Globus pallidus (tissue), 1 donor: ENCODE measurements at regions not wholly inside any gene's neighbourhood (a gene's known extent, or its start where the extent isn't known, plus 50 kb on each side); places are given as distances from the start of the nearest gene placed in this dataset.

Source experiments
- DNase-seq: peaks from one replicate; pipeline ENCODE4 v3.0.0-alpha.2; 2015; ENCODE audit warnings: low spot score

DNA sequence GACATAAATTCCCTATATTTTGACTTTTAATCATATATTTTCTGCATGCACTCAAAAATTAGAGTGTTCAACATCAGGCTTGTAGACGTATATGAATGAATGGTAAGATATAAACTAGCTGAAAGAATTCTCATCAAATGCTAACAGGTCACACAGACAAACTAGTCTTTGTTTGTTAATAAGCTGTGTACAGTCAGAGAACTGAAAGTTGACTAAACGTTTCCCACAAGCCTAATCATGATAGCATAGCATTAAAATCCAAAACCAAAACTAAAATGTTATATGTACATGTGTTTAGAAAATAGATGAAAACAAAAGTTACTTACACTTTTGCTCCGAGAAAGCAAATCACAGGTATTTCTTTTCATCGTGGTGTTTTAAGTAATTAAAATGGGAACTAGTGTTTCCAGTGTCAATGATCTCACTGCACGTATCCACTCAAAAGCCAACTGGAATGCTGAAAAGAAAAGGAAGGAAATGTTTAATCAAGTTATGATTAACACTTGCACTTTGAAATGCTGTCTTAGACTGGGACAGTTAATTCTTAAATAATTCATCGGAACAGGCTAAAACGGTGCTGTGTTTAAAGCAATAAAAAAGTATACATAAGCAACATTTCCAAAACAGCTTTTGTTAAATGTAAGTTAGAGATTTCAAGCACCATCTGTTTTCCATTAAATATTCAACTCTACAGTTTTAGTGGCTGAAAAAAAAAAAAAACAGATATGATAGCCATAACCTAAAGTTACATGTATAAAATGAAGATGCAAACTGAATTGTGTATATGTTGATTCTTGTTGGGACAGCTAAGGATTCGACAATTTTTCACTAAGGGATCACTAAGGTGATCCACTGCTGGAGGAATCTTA lies 291.9 kb upstream of the PDE4D start:
- DNase-seq = no peak

DNA sequence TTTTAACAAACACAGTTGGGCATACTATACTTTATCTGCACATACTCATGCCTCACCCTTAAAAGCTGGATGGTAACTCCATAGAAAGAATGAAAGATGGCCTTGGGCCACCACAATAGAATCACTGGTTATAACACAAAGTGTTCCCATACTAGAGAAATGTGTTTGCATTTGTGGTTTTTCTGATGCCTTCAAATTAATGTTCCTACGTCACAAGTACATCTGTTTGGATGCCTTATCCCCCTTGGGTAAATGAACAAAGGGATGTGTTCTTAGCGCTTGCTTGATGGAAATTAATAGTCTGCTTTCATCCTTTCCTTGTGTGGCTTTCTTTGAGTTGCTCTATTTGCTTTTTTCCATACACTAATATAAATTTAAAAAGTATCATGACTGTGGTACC lies 291.1 kb upstream of the PDE4D start:
- no peak for DNase-seq

DNA sequence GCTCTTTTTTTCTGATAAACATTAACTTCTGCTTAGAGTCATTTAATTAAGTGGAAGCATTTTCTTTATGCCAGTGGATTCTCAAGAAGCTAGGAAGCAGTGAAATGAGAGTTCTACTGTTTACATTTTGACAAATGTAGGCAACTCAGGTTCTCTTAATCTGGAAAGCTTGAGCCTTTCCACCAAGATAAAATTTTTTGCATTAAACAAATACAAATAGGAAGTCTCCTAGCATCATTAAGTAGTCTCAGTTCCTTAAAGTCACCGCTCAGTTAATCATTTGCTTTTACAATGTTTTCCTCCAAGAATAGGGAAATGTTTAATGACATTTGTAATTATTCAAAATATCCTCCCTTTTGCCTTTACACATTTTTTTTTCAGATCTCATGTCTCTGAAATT lies 290.4 kb upstream of the PDE4D start:
- DNase-seq = no peak

DNA sequence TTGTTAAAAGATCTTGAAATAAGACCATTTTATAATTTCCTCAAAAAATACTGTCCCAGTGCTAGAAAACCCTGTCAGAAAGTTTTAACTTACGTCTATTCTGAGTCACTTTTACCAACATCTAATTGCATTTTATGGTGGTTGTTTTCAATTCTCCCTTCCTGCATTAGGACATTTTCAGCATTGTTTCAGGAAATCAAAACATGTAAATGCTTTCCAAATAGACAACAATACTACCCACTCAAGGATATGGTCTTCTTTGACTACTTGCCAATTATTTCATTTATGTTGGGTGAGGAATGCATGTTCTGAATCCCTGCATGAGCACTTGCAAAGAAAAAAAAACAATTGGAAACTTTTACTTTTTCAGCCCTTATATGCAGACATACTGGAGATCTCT lies 284.6 kb upstream of the PDE4D start:
- no peak for DNase-seq

DNA sequence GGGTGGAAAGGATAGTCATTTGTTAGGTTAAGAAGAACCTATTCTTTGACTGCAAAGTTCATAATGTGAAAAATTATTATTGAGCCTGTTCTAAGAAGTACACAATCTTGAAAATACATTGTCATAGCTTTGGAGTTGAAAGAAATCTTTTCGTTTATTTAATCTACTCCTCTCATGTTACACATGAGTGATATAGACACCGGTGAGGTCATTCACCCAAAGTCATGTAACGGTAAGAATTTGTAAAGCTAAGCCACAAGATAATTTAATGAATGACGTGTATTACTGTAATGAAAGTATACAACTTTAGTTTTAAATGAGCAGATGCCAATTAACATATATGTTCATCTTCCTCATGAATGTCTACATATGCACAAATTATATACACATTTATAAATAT lies 284.1 kb upstream of the PDE4D start:
- DNase-seq = no peak

DNA sequence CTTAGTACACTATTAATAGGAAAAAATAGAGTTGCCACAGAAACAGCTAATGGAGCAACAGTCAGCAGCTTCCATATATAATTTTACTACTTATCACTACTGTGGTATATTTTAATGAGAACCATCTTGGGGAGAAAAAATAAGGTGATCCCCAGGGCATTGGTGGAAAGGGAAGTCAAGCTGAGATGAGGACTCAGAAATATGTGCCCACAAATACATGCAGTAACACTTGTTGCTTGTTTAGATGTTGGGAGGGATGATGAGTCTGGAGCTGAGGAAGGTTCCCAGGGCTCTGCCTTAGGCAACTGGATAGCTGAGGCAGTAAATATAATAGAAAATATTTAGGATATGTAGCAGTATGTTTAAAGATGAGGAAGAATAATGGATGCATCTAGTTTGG lies 280.1 kb upstream of the PDE4D start:
- no peak for DNase-seq

DNA sequence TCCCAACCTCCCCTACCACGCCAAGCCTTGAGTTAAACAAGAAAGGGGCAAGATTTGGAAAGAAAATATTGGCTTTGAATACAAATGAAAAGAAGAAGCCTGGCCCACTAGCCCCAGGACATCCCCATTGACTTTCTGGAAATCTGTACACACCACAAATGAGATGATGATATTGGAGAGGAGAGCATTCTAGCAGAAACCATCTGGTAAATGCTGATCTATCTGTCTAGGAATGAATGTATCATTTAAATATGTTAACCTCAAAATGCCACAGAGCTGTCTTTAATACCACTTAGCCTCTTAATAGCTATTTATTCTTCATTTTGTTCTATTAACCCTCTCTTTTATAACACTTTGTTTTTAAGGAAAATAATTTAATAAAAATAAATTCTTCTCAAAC lies 270.2 kb upstream of the PDE4D start:
- no peak for DNase-seq

DNA sequence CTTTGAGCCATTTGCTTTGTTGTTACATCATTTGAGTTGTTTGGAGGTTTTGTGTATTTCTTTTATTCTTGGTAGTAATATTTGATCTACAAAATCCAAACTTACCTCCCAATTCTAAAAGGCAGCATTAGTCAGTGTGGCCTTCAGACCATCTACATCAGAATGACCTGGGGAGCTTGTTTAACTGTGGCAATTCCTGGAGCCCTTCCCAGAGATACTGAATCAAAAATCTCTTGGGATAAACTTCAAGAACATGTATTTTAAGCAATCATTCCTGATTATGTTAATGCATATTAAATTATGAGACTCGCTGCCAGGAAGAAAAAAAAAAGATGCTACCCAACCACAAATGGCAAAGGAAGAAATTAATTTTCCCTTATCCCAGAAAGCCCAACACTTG lies 268.9 kb upstream of the PDE4D start:
- DNase-seq = no peak

DNA sequence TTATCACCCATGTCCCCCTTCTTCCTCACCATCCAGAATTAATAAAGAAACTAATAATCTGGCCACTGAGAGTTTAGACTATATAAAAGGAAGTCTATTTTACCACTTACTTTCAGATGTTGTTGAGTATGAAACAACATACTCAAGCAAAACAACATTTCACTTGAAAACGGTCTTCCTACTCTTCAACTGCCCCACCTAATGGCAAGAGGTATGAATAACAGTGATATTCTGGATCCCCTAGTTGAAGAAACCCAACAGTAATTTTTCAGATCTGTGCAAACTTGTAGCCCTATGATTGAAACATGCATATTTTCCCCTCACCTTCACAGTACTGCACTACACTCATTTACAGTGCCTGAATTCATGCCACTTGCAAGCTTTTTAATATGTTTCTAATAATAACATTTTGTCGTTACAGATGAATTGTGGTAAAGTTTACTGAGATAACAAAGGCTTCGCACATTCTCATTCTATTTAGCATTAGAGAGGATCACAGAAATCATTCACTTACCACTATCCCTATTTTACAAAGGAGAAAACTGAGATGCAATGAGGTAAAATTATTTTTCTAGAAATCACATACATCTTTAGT lies 267.9 kb upstream of the PDE4D start:
- no peak for DNase-seq

DNA sequence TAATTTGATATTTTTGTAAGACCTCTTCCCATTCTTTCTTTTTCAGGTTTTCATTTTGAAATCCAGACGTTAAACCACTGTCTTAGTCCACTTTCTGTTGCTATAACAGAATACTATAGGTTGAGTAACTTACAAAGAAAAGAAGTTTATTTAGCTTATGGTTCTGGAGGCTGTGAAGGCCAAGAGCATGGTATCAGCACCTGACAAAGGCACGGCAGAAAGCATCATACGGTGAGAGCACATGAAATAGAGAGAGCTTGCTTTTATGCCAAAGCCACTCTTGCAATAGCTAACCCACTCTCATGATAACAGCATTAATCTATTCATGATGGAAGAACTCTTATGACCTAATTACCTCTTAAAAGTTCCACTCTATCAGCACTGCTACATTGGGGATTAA lies 255.6 kb upstream of the PDE4D start:
- no peak for DNase-seq

DNA sequence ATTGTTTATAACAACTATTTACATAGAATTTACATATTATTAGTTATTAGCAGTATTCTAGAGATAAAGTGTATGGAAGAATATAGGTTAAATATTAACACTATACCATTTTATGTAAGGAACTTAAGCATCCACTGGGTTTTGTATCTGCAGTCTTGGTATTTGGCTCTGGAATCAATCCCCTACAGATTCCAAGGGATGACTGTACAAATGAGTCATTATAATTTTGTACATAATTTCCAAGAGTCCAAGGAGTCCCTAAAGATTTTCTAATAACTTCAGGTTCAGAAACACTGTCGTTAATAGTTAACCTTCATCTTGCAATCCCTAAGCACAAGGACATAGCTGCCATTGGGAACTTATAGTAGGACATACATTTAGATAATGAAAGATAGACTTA lies 254.8 kb upstream of the PDE4D start:
- no peak for DNase-seq

DNA sequence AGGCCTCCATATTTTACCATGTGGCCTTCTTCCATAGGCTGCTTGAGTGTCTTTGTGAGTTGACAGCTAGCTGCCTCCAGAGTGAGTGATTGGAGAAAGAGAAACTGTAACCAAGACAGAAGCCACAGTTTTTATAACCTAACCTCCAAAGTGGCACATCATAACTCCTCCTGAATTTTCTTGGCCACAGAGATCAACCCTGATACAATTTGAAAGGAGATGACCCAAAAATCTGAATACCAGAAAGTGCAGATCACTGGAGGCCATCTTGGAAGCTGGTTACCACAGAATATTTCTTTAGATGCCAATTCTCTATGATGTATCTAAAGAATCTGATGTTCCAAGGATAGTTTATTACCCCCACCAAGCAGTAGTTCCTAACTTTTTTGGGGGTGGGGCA lies 254.3 kb upstream of the PDE4D start:
- no peak for DNase-seq

DNA sequence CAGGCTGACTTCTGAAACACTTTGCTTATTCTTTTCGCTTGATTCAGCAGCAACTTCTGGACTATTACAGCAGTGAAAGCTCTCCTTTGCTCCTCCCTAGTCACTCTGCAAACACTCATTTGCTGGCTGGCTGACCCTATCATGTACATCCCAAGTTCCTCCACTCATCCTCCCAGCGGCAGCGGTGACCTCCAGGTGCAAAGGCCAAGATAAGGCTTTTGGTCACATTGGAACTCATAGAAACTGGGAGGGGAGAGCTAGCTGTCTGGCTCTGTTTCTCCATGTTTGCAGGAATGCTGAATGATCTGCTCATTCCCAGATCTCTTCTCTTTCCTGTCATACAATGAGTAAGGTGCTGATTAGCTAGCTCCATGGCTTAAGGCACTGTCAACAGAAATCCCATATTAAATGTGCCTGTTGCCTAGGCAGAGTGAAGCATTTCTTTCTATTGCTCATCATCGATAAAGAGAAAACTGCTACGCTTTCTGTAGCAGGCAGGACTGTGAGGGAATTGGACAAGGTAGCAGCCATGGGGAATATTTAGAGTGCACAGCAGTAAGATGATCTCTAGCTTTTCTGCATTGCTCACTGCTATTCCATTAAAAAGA lies 250.5 kb upstream of the PDE4D start:
- no peak for DNase-seq

DNA sequence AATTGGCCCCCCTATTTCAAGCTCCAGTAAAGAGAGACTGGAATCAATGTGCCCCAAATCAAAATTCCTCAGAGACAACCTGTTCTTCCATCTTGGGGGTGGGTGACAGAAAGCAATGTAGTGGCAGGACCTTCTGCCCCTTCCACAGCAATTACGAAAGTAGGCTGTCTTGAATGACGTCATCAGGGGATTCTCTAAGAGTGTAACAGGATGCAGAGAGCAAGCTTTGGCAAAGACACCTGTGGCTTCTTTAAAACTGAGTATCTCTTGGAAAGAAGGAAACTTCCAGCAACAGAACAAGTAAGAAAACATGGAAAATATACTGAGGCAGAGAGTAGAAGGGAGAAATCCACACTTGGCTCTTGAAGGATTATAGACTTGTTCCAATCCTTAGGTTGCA lies 247.6 kb upstream of the PDE4D start:
- DNase-seq = no peak

DNA sequence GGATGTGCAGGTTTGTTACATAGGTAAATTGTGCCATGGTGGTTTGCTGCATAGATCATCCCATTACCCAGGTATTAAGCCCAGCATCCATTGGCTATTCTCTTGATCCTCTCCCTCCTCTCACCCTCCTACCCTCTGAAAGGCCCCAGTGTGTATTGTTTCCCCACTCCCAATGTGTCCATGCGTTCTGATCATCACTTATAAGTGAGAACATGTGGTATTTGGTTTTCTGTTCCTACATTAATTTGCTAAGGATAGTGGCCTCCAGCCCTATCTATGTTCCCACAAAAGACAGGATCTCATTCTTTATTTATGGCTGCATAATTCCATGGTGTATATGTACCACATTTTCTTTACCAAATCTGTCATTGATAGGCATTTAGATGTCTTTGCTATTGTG lies 243.3 kb upstream of the PDE4D start:
- DNase-seq = no peak

DNA sequence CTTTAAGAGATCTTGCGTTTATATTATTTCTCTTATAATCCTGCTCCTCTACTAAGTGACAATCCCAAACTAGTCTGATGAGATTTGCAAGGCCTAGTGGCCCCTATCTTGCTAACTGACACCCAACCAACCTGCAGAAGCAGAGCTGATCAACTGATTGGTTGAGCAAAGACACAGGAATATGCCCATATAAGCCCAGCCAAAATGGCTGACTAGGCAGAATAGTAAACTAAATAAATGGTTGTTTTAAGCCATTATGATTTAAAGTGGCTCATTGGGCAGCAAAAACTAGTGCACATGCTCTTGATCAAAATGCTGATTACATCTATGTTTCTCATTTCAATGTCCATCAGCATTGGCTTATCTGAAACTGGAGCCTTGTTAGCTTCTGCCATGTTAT lies 238.0 kb upstream of the PDE4D start:
- DNase-seq = no peak

DNA sequence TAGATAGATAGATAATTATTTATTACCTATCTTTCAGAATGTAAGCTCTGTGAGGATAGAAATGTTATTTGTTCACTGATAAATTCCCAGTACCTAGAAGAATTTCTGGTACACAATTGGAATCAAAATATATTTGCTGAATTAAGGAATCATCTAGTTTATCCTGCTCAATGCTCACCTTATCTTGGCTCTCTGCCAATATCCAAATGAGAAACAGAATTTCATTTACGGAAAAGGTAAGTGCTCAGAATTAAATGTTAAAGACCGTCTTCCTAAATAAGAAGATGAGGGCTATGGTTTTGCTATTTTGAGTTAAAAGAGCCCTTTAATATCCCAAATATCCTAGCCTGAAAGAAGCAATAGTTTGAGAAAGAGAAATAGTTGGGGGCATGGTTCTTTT lies 232.1 kb upstream of the PDE4D start:
- no peak for DNase-seq

DNA sequence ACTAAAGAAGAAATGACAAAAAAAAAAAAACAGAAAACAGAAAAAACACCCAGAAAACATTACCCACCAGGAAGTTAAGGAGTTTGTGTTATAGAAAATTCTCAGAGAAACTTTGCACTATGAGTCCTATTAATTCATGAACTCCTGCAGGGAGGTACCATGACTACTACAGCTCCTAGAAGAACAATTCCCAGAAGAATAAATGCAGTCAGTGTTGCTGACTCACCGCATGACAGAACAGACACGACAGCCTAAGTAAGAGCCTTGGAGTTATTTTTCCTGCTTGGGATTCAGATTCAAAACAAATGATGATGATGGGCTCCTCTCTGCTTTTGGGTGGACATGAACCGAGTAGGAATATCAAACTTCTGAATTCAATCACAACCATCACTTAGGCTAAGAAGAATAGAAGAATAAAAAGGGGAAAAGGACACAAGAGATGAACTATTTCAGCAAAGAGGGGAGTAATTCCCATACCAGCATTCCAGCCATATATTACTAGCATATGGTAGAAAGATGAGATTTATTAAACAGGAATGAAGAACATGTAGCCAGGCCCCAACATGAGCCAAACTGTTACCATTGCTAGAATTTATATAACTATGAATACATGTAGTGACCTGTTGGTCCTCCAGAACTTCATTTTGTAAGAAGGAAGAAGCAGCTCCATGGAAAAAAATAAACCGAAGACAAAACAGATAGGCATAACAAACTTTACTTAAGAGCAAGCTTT lies 209.6 kb upstream of the PDE4D start:
- no peak for DNase-seq

DNA sequence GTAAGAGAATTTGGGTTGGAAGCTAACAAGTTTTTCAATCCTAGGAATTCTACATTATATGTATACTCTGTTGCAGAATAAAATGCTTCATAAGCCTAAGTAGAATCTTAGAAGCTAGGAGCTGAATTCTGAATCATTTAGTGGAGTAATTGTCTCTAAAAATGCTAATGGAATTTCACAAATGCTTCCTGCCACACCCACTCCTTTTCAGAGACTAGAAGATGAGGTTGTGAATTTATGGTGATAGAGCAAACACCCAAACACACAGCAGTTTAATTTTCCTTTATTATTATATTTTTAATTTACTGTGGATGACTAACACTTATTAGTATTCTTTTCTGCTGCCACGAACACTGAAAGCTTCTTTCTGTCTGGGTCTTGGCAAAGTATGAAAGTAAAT lies 208.0 kb upstream of the PDE4D start:
- no peak for DNase-seq

DNA sequence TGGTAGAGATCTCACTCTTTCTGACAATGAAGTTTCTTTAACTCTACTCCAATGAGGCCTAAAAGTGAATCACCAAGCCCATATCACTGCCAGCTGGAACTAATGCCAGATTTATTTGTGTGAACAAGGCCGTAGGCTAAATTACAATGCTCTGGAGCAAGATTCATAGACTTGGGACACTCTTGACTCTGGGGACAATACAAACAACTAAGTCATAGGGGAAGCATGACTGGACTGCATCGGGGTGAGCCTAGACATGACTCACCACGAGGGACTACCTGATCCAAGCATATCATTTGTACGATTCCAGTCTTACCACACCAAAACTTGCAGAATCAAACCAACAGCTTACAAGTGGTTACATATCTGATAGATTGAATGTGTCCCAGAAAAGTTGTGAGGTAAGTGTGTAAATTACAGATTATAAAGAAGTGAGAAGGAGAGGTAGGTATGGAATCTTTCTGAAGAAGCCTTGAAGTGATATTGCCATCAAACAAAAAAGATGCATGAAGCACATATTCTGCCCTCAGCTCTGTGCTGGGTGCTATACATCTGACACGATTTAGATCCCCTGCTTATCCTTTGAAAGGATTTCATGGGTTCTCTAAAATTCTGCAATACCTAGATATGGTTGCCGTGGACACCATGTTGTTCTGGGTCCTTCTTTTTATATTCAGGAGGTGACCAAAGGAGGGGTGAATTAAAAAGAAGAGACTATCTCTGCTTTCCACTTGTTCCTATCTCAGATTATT lies 199.3 kb upstream of the PDE4D start:
- DNase-seq = no peak

DNA sequence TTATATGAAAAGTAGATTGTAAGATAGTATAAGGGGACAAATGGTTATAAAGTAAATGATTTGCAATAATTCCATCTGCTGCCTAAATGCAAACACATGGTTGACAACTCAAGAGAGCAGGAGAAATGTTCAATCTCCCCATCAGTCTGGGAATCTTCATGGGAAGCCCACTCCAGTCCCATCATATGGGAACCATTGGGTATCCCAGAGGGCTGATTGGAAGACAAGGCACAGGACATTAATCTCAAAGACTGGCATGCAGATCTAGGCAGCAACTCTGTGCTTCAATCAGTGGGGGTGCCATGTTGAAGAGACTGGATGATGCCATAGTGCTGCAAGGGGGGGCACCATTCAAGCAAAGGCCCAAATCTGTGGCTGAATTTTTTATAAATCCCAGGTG lies 193.1 kb upstream of the PDE4D start:
- no peak for DNase-seq

DNA sequence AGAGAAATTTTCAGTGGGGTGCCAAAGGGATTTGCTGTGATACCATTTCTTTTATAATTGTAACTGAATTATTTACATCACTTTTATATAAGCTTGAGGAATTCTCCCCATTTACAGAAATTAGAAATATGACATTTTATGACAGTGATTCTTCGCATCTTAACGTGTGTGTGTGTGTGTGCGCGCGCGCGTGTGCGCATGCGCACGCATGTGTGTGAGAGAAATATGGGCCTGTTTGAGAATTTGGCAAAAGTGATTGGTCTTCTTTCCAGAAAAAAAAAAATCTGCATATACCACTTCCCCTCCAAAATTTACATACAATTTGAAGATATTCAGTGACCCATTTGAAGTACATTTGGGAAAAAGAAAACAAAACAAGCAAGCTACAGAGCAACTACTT lies 190.7 kb upstream of the PDE4D start:
- DNase-seq = no peak
